Inferior parietal cortex (tissue), 1 donor: ENCODE measurements at regions not wholly inside any gene's neighbourhood (a gene's known extent, or its start where the extent isn't known, plus 50 kb on each side); places are given as distances from the start of the nearest gene placed in this dataset.
A peak's percentile ranks its signal among the peaks of the same experiment; 100 is the strongest.
"Not testable (repeated sequence)": the region's sequence is repeated elsewhere in the genome, so short reads cannot be mapped to it uniquely, and the experiment has no call there.

Experiments
- DNase-seq: peaks from one replicate; pipeline ENCODE4 v3.0.0-alpha.2; 2016; ENCODE audit errors: extremely low spot score

GRCh38 chr2:234249034-234249735 lies 198.7 kb downstream of the SPP2 start:
- DNase-seq, result no peak

DNA sequence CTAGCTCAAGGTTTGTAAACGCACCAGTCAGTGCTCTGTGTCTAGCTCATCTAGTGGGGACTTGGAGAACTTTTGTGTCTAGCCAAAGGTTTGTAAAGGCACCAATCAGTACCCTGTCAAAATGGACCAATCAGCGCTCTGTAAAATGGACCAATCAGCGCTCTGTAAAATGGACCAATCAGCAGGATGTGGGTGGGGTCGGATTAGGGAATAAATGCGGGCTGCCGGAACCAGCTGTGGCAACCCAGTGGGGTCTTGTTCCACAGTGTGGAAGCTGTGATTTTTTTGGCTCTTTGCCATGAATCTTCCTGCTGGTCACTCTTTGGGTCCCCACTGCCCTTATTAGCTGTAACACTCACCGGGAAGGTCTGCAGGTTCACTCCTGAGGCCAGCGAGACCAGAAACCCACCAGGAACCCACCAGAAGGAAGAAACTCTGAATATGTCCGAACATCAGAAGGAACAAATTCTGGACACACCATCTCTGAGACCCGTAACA lies 197.8 kb downstream of the SPP2 start:
- DNase-seq, result not testable (repeated sequence)

DNA sequence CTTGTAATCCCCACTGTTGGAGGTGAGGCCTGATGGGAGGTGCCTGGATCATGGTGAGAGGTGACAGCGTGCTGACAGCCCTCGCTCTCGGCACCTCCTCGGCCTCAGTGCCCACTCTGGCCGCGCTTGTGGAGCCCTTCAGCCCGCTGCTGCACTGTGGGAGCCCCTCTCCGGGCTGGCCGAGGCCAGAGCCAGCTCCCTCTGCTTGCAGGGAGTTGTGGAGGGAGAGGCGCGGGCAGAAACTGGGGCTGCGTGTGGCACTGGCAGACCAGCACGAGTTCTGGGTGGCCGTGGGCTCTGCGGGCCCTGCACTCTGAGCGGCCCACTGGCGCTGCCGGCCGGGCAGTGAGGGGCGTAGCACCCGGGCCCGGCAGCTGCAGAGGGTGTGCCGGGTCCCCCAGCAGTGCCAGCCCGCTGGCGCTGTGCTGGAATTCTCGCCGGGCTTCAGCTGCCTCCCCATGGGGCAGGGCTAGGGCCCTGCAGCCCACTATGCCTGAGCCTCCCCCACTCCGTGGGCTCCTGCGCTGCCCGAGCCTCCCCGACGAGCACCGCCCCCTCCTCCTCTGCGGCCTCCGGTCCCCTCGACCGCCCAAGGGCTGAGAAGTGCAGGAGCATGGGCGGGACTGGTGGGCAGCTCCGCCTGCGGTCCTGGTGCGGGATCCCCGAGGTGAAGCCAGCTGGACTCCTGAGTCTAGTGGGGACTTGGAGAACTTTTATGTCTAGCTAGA lies 197.1 kb downstream of the SPP2 start:
- DNase-seq, result no peak

DNA sequence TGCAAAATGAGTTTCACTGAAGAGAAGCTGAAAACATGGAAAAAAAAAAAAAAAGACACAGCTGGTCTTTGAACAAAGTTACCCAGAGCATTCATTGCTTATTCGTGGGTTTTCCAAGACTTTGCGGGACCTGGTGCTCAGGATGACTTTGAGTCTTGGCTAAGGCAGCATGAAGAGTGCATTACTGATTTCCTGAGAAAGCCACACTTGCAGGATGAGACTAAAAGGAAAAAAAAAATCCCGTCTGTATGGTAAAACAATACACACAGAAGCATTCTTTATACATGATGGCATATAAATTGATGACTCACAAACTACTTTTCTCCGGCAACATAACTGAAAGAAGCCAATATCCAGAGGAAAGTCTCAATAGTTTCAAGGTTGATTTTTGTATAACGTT lies 195.4 kb downstream of the SPP2 start:
- DNase-seq, result no peak

DNA sequence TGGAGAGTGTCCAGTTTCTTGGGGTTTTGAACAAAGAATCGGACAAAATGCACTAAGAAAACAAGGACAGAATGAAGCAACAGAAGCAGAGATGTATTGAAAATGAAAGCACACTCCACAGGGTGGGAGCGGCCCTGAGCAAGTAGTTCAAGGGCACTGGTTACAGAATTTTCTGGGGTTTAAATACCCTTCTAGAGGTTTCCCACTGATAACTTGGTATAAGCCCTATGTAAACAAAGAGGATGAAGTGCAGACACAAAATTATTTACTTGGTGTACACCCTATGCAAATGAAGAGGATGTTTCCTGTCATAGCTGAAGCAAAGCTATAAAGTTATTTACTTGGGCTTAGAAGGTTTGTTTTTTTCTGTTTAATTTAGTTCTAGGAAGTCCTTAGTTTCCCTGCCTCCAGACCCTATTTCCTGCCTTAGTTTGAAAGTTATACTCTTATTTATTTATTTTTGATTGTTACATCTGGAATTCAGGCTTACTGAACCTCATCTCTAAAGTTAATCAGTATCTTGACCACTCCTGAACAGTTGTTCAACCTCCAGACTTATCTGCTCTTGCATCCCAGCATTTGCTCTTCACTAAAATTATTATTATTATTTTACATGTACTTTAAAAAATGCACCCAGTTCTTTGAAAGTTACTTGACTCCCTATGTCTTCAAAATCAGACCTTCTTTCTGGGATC lies 193.5 kb downstream of the SPP2 start:
- DNase-seq, result no peak

DNA sequence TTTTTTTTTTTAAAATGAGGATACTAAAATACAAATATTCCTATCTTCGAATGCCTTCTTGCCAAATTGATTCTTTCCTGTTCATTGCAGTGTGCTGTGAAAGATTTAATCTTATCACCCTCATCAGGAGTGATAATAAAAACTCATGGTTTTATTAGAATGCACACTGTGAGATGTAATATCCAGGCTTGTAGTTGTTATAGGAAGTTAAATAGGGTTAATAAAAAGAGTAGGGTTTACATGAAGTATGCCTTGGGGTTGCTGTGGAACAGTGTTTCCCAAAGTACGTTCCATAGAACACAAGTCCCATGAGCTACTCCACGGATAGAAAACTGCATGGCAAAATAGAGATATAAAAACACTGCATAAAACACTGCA lies 191.9 kb downstream of the SPP2 start:
- no peak for DNase-seq

- no peak for DNase-seq
Observed at GRCh38 chr2:234241656-234242458, 191.4 kb downstream of the SPP2 start.

DNA sequence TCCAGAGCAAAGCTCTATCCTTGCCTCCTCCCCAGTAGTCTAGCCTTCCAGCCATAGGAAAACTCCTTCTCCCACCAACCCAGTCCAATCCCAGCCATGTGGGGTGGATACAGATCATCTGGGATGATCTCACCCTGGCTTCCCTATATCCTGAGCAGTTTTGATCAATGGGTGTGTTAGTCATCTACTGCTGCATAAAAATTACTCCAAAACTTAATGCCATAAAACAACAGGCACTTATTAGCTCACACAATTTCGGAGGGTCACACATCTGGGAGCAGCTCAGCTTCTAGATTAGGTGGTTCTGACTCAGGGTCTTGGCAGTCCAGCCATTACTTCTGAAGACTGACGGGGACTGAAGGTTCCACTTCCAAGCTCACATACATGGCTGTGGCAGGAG lies 190.4 kb downstream of the SPP2 start:
- DNase-seq, result no peak

DNA sequence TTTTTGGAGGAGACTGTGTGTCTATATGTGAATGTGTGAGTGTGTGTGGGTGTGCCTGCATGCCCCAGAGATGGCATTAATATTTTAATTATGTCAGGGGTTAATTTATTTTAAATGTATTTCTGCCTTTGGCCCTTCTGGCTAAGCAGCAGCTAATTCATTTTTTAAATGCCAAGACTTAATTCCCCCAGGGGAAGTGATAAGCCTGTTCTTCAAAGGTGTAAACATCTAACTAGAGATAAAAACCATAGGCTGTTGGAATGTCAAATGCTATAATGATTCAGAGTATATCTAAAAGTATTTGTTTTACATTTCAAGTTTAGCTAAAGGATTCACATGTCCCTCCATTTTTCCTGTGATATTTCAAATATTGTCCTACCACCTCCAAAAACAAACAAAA lies 184.7 kb downstream of the SPP2 start:
- DNase-seq, result no peak

GRCh38 chr2:234231460-234231859 lies 181.0 kb downstream of the SPP2 start:
- no peak for DNase-seq

- no peak for DNase-seq
Observed at GRCh38 chr2:234219046-234219310, 168.5 kb downstream of the SPP2 start.

GRCh38 chr2:234218266-234219045 lies 168.0 kb downstream of the SPP2 start:
- no peak for DNase-seq

- DNase-seq, result no peak
Observed at GRCh38 chr2:234212534-234212933, 162.0 kb downstream of the SPP2 start.

- DNase-seq, result no peak
Observed at GRCh38 chr2:234211797-234212196, 161.3 kb downstream of the SPP2 start.

DNA sequence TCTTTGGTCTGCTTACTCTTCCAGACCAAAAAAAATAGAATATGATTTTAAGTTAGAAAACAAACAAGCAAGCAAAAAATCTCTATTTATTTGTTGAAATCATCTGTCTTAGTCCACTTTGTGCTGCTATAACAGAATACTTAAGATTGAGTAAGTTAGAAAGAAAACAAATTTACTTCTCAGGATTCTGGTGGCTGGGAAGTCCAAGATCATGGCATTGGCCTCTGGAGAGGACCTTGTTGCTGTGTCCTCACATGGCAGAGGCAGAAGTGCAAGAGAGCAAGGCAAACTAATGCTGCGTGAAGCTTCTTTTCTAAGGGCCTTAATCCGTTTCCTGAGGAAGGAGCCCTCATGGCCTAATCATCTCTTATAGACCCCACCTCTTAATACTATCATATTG lies 156.2 kb downstream of the SPP2 start:
- no peak for DNase-seq

GRCh38 chr2:234204480-234204879 lies 154.0 kb downstream of the SPP2 start:
- no peak for DNase-seq

- peak; percentile 53 for DNase-seq
Observed at GRCh38 chr2:234203135-234203984, 152.9 kb downstream of the SPP2 start.

- DNase-seq, result no peak
Observed at GRCh38 chr2:234202601-234203000, 152.1 kb downstream of the SPP2 start.

- DNase-seq, result no peak
Observed at GRCh38 chr2:234199996-234200395, 149.5 kb downstream of the SPP2 start.

GRCh38 chr2:234198976-234199375 lies 148.5 kb downstream of the SPP2 start:
- no peak for DNase-seq
